GM19351 (cell line): ENCODE measurements at regions not wholly inside any gene's neighbourhood (a gene's known extent, or its start where the extent isn't known, plus 50 kb on each side); places are given as distances from the start of the nearest gene placed in this dataset.

Source experiments
- ATAC-seq: cut with Tn5 transposase; IDR thresholded peaks from one replicate; pipeline ENCODE4 v1.9.1; 2021; ENCODE audit warnings: mild to moderate bottlenecking, moderate library complexity; ENCODE audit not compliant: unreplicated experiment

DNA sequence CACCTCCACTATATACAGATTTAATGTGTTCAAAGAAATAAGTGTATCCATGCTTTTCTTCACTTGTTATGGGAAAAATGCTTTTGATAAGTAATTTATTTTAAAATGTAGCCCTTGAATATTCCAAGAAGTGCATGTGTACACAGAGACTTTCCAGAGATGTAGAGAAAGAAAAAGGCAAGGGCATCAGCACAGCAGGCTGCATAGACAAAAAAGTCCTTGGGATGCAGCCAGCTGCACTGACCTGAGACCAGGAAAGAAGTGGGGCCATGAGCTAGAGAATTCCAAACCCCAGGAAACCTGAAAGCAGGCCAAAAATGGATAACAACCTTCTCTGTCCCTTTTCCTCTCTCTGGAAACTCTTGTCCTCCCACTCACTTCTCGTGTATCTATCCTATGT, 51.6 kb upstream of the PRDM8 start:
- ATAC-seq = no peak

DNA sequence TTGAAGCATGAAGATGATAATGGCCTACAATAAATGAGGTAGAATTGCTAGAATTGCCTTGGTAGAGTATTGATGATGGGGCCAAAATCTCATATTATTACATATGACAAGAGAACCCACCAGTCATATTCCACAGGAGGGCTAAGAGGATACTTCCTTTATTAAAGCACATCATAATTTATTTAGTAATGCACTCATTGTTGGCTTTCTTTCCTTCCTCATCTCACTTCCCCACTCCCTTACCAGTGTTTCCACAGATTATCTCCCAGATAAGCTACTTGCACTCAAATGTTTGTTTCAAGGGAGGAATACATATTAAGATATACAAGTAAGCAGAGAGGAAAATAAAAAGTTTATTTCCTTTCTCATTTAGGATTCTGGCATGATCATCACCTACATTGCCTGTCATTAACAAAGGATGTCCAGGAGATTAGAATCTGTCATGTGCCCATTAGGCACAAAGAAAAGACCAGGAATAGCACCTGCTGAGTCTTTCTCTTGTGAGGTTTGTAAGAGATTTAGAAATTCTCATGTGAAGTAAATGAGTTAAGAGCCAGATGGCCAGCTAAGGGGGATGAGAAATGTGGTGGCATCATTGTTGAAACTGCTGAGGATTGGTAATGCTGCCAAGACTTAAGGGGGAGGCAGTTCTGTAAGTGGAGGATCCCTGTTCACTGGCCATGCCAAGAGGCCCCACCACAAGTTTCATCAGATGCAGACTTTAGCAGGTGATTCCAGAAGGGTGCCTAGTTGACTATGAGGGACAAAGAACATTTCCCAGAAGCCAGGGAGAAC, 52.4 kb upstream of the PRDM8 start:
- ATAC-seq = no peak

DNA sequence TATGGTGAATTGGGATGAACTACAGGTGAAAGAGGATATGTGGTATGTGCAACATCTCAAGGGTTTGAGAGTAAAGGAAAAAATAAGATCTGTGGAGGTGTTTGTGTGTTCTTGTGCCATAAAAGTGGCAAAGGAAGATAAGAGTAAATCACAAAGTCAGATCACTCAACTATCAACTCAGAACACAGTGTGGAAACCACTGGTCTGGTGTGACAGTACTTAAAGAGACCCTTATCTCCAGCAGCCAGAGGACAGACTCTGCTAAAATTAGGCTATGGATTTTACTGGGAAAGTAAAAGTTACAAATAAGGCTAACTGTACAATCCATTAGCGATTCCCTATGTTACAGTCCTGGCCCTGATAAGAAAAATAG, 54.0 kb upstream of the PRDM8 start:
- ATAC-seq = no peak

DNA sequence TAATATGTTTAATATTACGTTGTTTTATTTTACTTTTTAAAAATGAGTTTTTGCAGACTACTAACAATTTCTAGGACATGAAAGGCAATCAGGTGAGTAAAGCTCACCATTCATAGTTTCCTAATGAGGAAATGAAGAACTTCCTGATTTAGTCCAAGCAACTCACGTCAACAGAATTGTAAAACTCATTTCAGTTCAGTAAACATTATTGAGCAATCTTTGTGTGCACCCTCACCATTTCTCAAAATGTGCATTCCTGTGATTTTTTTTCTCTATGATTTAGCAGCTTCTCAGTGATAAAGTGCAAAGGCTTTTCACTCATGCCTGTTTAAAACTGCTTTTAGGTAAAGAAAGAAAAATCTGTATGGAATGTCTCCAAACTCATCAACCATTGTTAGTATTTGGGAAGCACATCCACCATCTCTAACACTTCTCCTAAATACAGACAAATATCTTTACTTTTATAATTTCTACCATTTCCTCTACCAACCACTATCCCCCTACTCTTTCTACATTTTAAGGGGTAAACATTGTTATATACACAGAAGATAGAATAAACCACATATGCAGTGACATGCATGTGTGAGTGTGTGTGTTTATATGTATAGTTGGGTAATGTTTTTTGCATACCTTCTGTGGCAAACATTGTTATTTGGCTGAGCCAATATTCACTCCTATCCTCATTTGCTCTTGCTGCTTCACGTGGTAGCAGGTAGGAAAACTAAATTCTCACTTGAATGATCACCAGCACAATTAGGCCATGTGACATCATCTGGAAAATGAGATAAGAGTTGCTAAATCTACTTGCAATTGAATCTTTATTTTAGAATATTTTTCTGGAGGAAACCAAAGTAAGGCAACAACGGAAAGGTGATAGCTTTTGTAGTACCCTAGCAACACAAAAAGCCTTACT, 54.7 kb upstream of the PRDM8 start:
- no peak for ATAC-seq

DNA sequence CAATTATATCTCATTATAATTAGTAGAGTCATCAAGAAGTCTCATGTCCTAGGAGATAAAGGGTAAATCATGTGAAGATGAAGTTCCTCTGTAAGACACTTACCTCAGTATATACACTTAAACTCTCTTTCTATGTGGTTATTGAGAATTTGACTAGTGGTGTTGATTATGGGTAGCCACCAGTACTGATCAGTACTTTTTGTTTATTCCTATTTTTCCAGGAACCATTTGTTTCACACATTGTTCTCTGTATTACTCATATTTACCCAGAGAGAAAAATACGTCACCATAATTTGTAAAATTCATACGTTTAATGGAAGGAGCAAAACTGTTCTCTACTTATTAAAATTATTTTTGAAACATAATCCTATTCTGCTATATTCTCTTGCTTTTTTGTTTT, 55.8 kb upstream of the PRDM8 start:
- ATAC-seq = no peak

DNA sequence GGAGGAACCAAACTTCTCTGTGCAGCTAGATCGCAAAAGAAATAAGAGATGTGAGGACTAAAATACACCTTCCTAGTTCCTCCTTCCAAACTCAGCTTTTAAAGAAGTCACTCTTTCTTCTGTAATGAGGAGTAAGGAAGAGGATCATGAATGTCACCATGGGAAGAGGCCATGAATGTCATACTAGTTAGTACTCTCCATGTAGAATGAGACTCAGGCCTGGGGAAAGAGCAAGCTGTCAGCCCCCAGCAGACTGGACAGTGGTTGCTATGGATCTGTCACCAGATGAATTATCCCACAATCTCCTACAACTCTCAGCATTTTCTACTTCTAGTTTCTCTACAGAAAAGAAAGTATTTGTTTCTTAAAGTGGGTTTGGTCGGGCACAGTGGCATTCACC, 57.1 kb upstream of the PRDM8 start:
- ATAC-seq = no peak

DNA sequence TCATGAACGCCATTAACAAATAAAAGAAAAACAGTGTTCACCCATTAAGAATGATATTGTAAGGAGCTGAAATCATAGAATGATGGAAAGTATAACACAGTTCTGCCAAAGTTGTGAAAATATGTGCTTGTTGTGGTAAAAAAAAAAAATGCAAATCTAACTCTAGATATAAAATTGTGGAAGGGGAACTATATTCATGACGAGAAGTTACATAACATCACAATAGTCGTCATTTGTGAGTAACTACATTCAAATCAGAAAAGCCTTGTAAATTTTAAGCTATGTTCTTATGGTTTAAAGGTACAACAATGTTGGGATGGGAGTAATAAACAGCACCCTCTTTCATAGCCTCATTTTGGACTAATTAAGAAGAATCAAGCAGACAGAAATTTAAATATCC, 57.6 kb upstream of the PRDM8 start:
- no peak for ATAC-seq

DNA sequence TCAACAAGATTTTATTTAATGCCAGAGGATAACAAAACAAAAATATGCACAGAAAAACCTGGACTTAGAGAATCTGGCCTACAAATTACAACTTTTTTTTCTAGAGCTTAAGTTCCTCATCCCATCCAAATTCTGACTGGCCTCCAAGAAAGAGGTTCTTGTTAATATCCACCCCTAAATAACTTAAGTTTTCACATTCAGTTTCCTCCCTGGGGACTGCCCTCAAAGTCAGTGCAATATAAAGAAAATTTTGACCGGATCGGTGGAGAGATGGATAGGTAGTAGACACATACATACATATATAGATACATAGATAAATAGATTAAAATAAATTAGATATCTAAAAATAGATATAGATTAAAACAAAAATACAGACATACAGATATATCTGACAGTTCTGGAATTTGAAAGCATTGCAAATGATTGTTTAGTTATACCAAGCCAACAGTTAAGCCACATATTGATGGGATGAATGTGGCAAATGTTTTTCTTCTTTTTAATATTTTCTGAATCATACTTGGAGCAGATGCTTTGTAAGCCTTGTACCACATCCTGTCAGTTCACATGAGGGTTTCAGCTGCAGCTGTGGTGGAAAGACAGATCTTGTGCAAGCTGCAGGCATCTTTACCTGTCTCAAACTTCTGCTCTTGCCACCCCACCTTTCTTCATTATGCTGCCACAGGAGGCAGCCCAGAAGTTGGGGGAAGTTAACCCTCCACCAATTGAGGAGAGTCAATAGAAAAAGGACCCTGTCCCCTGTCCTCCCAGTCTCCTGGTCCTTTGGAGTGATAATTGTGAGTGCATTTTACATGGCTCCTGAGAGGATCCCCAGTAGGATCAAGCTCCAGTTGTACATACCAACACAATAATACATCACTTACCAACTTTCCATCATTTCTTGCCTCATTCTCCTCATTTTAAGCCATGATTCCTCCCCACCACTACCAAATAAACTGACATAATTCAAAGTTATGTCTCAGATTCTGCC, 58.5 kb upstream of the PRDM8 start:
- peak; percentile 97 for ATAC-seq

DNA sequence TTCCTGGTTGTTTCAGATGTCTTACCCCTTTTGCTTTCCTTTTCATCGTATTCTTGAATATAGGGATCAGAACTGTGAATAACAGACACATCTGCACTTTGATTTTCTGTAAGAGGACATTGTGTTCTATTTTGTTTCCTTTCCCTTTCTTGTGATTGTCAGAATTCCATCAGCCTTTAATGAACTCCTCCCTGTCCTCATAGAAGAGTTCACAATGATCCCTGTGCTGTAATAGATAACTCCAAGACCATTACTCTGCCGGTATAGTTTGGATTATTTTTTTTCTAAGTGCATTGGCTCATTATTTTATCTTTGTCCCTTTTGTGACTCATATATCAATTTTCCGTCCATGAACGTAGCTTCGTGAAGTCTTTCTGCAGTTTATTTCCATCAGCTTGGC, 59.7 kb upstream of the PRDM8 start:
- ATAC-seq = no peak

DNA sequence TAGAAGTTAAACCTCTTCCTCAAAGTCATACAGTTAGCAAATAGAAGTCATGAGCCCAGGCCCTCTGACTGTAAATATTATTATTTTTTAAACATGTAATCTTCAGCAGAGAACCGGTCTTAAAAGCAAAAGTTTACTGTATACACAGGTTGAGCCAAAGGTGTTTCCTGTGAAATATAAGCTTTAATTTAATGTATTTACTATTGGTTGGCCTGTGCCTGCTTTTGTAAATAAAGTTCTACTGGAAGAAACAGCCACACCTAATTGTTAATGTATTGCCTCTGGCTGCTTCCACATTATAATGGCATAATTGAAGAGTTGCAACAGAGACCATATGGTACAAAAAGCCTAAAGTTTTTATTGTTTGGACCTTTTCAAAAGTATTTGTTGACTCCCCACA, 61.0 kb upstream of the PRDM8 start:
- ATAC-seq = no peak

DNA sequence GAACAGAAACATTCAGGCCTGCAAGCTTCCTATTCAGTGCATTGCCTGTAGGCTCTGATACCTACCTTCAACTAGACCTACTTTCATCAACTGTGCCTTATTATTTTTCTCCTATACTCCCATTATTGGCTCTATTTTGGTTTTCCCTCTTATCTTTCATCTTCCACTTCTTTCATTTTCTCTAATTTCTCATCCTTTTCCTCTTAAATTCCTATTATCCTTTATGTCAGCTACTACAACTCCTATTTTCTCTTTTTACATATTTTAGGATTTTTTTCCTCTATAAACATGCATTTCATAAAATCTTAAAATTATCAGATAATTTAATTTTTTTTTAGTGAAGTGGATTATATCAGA, 61.6 kb upstream of the PRDM8 start:
- no peak for ATAC-seq

DNA sequence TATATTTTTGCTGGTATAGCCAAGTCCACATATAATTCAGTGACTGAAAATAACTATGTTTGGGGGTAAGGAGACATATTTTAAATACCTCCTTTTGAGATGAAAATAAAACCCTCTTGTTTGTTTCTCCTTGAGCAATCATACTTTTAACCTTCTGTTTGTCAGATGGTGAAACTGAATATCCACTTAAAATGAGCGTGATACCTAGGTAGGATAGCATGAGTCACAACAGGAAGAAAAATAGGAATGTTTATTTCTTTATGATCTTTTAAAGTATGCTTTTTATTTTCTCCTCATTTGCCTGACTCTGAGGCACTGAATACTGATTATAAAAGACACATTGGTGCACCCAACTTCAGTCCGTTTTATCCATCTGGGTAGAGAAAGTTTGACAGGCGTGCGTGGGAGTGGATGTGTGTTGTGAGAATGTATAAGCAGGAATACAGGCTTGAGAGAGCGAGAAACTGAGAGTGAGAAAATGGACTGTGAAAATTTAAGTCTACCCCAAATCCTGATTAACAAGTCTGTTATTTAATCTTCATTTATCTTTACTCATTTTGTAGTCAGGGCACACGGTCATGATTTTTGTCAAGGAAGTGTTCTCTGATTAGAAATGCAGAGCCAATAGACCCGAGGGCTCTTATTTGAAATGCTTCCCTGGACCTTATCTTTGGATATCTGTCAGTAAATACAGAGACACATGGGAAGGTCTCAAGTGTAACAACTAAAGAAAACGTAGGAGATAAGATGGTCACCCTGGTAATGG, 62.1 kb upstream of the ANTXR2 start:
- no peak for ATAC-seq

DNA sequence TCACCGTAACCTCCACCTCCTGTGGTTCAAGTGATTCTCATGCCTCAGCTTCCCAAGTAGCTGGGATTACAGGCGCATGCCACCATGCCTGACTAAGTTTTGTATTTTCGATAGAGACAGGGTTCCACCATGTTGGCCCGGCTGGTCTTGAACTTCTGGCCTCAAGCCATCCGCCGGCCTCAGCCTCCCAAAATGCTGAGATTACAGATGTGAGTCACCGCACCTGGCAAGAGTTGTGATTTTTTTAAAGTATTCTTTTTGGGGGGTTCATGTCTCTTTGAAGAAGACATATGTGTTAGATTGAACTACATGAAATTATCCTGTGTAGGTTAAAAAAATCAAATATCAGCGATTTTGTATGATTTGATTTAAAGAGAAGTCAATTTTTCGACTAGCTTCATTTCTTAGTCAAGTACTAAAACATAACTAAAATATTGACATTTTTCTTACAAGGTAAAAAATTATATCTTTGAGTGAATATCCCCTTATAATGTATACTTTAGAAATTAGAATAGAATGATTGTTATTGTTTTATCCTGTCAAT, 60.3 kb upstream of the ANTXR2 start:
- no peak for ATAC-seq

DNA sequence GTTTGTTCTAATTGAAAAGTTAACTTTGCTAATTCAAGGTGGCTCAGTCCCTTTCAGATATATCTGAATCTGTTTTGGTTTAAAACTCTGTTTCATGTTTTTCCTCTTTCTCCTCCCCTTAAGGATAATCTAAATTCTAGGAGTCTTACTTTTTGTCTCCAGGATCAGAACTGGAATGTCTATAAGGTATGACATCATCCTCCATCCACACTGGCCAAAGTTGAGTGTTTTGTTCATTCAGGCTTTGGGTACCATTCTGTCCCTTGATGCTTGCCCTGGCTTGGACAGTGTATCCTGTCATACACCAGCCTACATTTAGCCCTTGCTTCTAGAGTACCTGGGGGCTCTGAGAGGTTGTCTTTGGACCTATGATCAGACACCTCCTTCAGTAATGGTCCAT, 56.8 kb upstream of the ANTXR2 start:
- no peak for ATAC-seq

DNA sequence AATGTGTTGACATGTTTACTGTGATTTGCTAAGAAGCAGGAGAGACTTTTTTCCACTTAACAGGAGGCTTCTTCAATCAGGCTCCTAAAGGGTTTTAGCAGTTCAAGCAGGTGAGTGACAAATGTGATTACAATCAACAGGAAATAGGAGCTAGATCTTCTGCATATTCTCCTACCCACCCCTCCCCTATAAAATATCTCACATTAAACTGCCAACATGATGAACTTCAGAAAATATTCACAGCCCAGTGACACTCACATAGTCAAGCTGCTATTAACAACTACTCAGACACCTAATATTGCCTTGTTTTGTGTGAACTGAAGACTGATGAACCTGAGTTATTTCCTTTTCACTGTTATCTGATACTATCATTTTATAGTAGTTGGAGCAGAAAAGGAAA, 55.9 kb upstream of the ANTXR2 start:
- ATAC-seq = no peak

DNA sequence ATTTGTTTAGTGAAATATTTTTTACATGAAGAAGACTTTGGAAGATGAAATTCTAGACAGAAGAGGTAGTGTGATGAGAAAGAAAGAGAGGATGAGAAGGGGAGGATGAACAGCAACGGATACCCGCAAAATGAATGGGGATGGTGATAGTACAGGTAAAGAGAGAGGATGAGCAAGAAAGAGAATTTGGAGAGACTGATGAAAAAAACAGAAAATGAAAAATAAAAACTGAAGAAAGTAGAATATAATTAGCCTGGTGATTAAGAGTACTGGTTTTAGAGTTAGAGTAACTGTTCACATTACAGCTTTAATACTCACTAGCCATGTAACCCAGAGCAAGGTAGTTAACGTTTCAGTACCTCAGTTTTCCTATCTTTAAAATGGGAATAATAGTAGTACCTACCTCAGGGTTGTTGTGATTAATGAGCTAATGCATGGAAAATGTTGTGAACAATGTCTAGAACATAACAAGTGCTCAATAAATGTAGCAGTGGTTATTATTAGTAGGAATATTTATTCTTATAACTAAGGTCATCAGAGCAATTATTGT, 54.9 kb upstream of the ANTXR2 start:
- no peak for ATAC-seq

DNA sequence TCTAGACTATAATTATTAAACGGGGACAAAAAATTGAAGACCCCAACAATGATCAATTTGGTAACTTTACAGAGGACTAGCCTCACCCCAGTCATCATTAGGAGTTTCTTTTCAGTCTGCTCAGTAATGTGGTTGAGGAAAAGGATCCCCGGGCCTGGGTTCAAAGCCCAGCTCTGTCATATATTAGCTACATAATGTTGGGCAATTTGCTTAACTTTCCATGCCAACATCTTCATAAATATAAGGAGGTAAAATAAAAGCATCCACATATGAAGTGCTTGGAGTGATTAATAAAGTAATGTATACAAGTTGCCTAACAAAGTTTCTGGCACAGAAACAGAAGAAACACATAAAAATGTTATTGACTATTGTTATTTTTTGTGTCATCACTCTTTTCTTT, 53.4 kb upstream of the ANTXR2 start:
- no peak for ATAC-seq

DNA sequence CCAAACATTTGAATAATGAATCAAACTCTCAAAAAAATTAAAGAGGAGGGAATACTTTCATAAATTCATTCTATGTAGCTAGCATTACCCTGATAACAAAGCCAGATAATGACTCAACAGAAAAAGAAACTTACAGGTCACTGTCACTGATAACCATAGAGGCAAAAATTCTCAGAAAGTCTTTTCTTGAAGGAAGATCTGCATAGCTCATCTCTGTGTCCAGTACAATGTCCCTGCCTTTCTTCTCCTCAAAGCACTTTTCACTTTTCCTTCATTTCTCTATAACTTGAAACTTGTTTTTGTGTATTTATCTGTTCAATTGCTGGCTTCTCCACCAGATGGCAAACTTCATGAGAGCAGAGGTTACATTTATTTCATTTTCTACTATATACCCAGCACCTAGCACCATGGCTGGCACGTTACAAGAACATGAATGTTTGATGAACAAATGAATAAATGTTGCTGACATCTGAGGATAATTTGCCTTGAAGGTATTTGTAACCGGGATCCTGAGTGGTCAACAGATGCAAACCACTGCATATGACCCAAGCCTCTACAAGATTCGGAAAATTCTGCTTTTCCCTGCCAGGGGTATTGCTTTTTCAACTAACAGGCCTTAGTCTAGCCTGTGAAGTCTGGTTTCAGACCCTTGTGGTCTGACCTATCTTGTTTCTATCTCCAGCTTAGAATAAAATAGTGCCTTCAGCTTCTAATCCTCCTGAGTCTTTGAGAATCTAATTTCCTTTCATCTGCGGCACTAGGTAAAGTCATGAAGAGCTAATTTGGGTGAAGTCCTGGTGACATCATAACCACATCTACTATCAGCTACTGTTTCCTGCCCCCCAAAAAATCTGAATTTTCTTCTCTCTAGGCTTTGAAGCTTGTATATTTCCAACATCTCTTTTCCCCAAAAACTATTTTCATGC, 52.5 kb upstream of the ANTXR2 start:
- peak; percentile 70 for ATAC-seq
